Panc1 (cell line): ENCODE measurements at regions not wholly inside any gene's neighbourhood (a gene's known extent, or its start where the extent isn't known, plus 50 kb on each side); places are given as distances from the start of the nearest gene placed in this dataset.

Experiments used
- ATAC-seq: fragments of 200-7000 bp; cut with Tn5 transposase; 2 replicates; pipeline ENCODE4 v1.9.1; 2020; ENCODE audit warnings: mild to moderate bottlenecking, moderate library complexity
- BruUV-seq: library from RNA; stranded (reverse); fragments of 400-500 nt; replicated peaks from 2 replicates; lab custom pipeline; 2021; lab: Mats Ljungman, UMichigan
- CTCF ChIA-PET: fragments of 300-600 bp; sonication (Branson Sonifier 250); formaldehyde crosslinking; loops from one replicate; lab custom pipeline; 2022; ENCODE audit warnings: antibody characterized with exemption; lab: Charles Lee
- POLR2A ChIA-PET: fragments of 300-600 bp; sonication (Branson Sonifier 250); formaldehyde crosslinking; loops from one replicate; lab custom pipeline; 2022; ENCODE audit warnings: antibody characterized with exemption; lab: Charles Lee
- DNase-seq: peaks from one replicate; pipeline ENCODE4 v3.0.0-alpha.2; 2010; ENCODE audit warnings: low read depth, low spot score
- H3K27ac ChIP-seq: 2 replicates; pipeline ENCODE4 v1.5.1; 2011; ENCODE audit warnings: mild to moderate bottlenecking, low read length, inconsistent platforms
- H3K27me3 ChIP-seq: fragments of 200-500 bp; sonication (Bioruptor generic); 2 replicates; pipeline ENCODE4 v1.6.0; 2014; ENCODE audit warnings: low read length, inconsistent platforms; ENCODE audit not compliant: control insufficient read depth, insufficient read depth
- H3K36me3 ChIP-seq: fragments of 200-500 bp; sonication (Bioruptor generic); 2 replicates; pipeline ENCODE4 v1.5.1; 2014; ENCODE audit warnings: inconsistent platforms, mild to moderate bottlenecking, low read length, moderate library complexity; ENCODE audit not compliant: control insufficient read depth, insufficient read depth
- H3K4me1 ChIP-seq: 2 replicates; pipeline ENCODE4 v1.5.1; 2011; ENCODE audit warnings: inconsistent platforms, mild to moderate bottlenecking, low read length, moderate library complexity; ENCODE audit not compliant: control insufficient read depth, insufficient read depth
- H3K4me3 ChIP-seq, 2 experiments: 2 replicates each; pipeline ENCODE4 v1.5.1; 2011 to 2012; ENCODE audit warnings: low read depth in 2 of 2, low read length in 2 of 2, mild to moderate bottlenecking in 2 of 2, inconsistent platforms in 1 of 2, moderate library complexity in 1 of 2
- H3K9me3 ChIP-seq: fragments of 200-500 bp; sonication (Bioruptor generic); 2 replicates; pipeline ENCODE4 v1.5.1; 2014; ENCODE audit warnings: low read depth, mild to moderate bottlenecking, inconsistent platforms, low read length, moderate library complexity; ENCODE audit not compliant: control insufficient read depth, insufficient read depth
- CTCF ChIP-seq: fragments of 450-650 bp; IDR thresholded peaks from 2 replicates; pipeline ENCODE4 v1.5.1; 2017; ENCODE audit warnings: mild to moderate bottlenecking
- POLR2AphosphoS5 ChIP-seq: IDR thresholded peaks from 2 replicates; pipeline ENCODE4 v1.6.1; 2012; ENCODE audit warnings: mild to moderate bottlenecking, low read depth, low read length, moderate library complexity
- REST ChIP-seq, 2 experiments: IDR thresholded peaks; 2 replicates each; pipeline ENCODE4 v1.6.1; 2011 to 2012; ENCODE audit warnings: low read depth in 2 of 2, control low read depth in 1 of 2, low read length in 1 of 2, mild to moderate bottlenecking in 1 of 2, moderate library complexity in 1 of 2; ENCODE audit not compliant: insufficient read depth in 1 of 2
- SIN3A ChIP-seq: IDR thresholded peaks from 2 replicates; pipeline ENCODE4 v1.6.1; 2012; ENCODE audit warnings: low read depth, mild to moderate bottlenecking, low read length, moderate library complexity, borderline replicate concordance; ENCODE audit not compliant: insufficient read depth
- TCF7L2 ChIP-seq: IDR thresholded peaks from 2 replicates; pipeline ENCODE4 v1.6.1; 2011; ENCODE audit warnings: mild to moderate bottlenecking, low read depth, low read length, inconsistent platforms
- in situ Hi-C: cut with HindIII; loops from 2 replicates; pipeline ENCODE4 v1.10.0; 2016; ENCODE audit warnings: low sequenced_read_pairs, low pct_unique_long_range_greater_than_20kb
- intact Hi-C: fragments of 100-400 bp; cut with micrococcal nuclease; formaldehyde crosslinking; loops from one replicate; pipeline ENCODE4 v1.10.0; 2022; ENCODE audit not compliant: unreplicated experiment

GRCh38 chr7:8833355-8833754 is 399.9 kb downstream of the NXPH1 start:
- Histone ChIP-seq H3K4me1 (no peaks in the 10 kb centered on the region), H3K27me3 (no peaks in the 10 kb centered on the region), H3K9me3 (no peaks in the 10 kb centered on the region), H3K27ac (no peak overlapping the region), H3K36me3 (no peaks in the 10 kb centered on the region), H3K4me3 (no peak overlapping the region)
- in situ Hi-C loops (no loop called here), intact Hi-C loops (no loop called here)
- ChIA-PET POLR2A (no interaction called here), CTCF (no interaction called here)
- ATAC-seq = no peak
- BruUV-seq = no TSS peak
- TF ChIP-seq CTCF (no peak), TCF7L2 (no peak), REST (IDR thresholded peaks at IDR 0.05; ENCODE audit: insufficient read depth in 1 of 2, low read depth in 2 of 2, low read length in 1 of 2) (no peak), POLR2AphosphoS5 (no peak), SIN3A (no peak)
- DNase-seq = no peak

- Histone ChIP-seq H3K4me1 (no peaks in the 10 kb centered on the region), H3K27me3 (no peaks in the 10 kb centered on the region), H3K4me3 (no peak overlapping the region), H3K27ac (no peak overlapping the region), H3K36me3 (no peaks in the 10 kb centered on the region), H3K9me3 (peaks cover under 1% of the 10 kb centered on the region; the same call in 1 of the 2 replicates)
- no TSS peak for BruUV-seq
- in situ Hi-C loops = no loop called here
- no peak for TF ChIP-seq TCF7L2
- no peak for TF ChIP-seq SIN3A
- no peak for TF ChIP-seq CTCF
- TF ChIP-seq REST (IDR thresholded peaks at IDR 0.05; ENCODE audit: insufficient read depth in 1 of 2, low read depth in 2 of 2, low read length in 1 of 2) = no peak
- no peak for TF ChIP-seq POLR2AphosphoS5
- CTCF ChIA-PET = no interaction called here
- ATAC-seq (no peak), DNase-seq (no peak)
- intact Hi-C loops = no loop called here
- POLR2A ChIA-PET = no interaction called here
These were observed 407.8 kb downstream of the NXPH1 start for GRCh38 chr7:8841171-8841570.
